BE2C (cell line): ENCODE measurements at regions not wholly inside any gene's neighbourhood (a gene's known extent, or its start where the extent isn't known, plus 50 kb on each side); places are given as distances from the start of the nearest gene placed in this dataset.

ENCODE experiments used
- DNase-seq: peaks from one replicate; pipeline ENCODE4 v3.0.0-alpha.2; 2020
- H3K27me3 ChIP-seq: fragments of 250-450 bp; sonication (Bioruptor Pico); 2 replicates; pipeline ENCODE4 v1.5.1; 2020; ENCODE audit warnings: mild to moderate bottlenecking
- H3K36me3 ChIP-seq: fragments of 250-450 bp; sonication (Bioruptor Pico); 2 replicates; pipeline ENCODE4 v1.5.1; 2020; ENCODE audit warnings: mild to moderate bottlenecking
- H3K4me1 ChIP-seq: fragments of 250-450 bp; sonication (Bioruptor Pico); 2 replicates; pipeline ENCODE4 v1.5.1; 2020
- H3K4me3 ChIP-seq: 2 replicates; pipeline ENCODE4 v1.5.1; 2011; ENCODE audit warnings: low read depth, low read length
- H3K9me3 ChIP-seq: fragments of 250-450 bp; sonication (Bioruptor Pico); 2 replicates; pipeline ENCODE4 v1.5.1; 2020
- CTCF ChIP-seq: IDR thresholded peaks from 2 replicates; pipeline ENCODE4 v1.5.1; 2012; ENCODE audit warnings: mild to moderate bottlenecking, low read depth, low read length

- no peaks in the 10 kb centered on the region for H3K9me3 ChIP-seq
- TF ChIP-seq CTCF: no peak
- DNase-seq: no peak
- H3K4me1 ChIP-seq: no peaks in the 10 kb centered on the region
- H3K4me3 ChIP-seq: no peak overlapping the region
- no peaks in the 10 kb centered on the region for H3K36me3 ChIP-seq
- H3K27me3 ChIP-seq: no peaks in the 10 kb centered on the region
These were observed 232.5 kb upstream of the FN1 start for GRCh38 chr2:215668378-215668775.

GRCh38 chr2:215667585-215668377 lies 231.9 kb upstream of the FN1 start:
- no peak for TF ChIP-seq CTCF
- no peaks in the 10 kb centered on the region for H3K4me1 ChIP-seq
- H3K27me3 ChIP-seq: no peaks in the 10 kb centered on the region
- H3K9me3 ChIP-seq: no peaks in the 10 kb centered on the region
- no peak overlapping the region for H3K4me3 ChIP-seq
- DNase-seq: no peak
- no peaks in the 10 kb centered on the region for H3K36me3 ChIP-seq

GRCh38 chr2:215664847-215665525 lies 229.1 kb upstream of the FN1 start:
- Histone ChIP-seq H3K9me3 (no peaks in the 10 kb centered on the region), H3K4me3 (no peak overlapping the region), H3K27me3 (no peaks in the 10 kb centered on the region), H3K36me3 (no peaks in the 10 kb centered on the region), H3K4me1 (no peaks in the 10 kb centered on the region)
- TF ChIP-seq CTCF: no peak
- DNase-seq: no peak

GRCh38 chr2:215662715-215663114 lies 226.8 kb upstream of the FN1 start:
- DNase-seq: no peak
- Histone ChIP-seq H3K4me1 (no peaks in the 10 kb centered on the region), H3K36me3 (no peaks in the 10 kb centered on the region), H3K9me3 (no peaks in the 10 kb centered on the region), H3K27me3 (no peaks in the 10 kb centered on the region), H3K4me3 (no peak overlapping the region)
- TF ChIP-seq CTCF: no peak

GRCh38 chr2:215660687-215661086 lies 224.8 kb upstream of the FN1 start:
- Histone ChIP-seq H3K4me1 (no peaks in the 10 kb centered on the region), H3K27me3 (no peaks in the 10 kb centered on the region), H3K9me3 (no peaks in the 10 kb centered on the region), H3K36me3 (no peaks in the 10 kb centered on the region), H3K4me3 (no peak overlapping the region)
- TF ChIP-seq CTCF: no peak
- no peak for DNase-seq

DNA sequence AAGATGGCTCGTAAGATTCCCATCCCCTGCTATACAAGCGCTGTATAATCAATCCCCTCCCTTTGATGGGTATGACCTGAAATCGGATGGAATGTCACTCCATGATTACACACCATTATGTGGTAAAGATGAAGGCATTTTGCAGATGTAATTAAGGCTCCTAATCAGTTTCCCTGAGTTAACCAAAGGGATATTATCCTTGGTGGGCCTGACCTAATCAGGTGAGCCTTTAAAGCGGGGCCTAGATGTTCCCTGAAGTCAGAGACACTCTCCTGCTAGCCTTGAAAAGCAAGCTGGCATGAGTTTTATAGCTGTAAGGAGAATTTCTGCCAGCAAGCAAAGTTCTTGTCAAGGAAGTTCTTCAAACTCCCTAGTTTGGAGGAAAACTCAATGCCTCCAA lies 223.8 kb upstream of the FN1 start:
- TF ChIP-seq CTCF: no peak
- DNase-seq: no peak
- Histone ChIP-seq H3K27me3 (no peaks in the 10 kb centered on the region), H3K9me3 (no peaks in the 10 kb centered on the region), H3K36me3 (no peaks in the 10 kb centered on the region), H3K4me1 (no peaks in the 10 kb centered on the region), H3K4me3 (no peak overlapping the region)
